T-cell (primary cell): ENCODE measurements at regions not wholly inside any gene's neighbourhood (a gene's known extent, or its start where the extent isn't known, plus 50 kb on each side); places are given as distances from the start of the nearest gene placed in this dataset.

Experiments
- ATAC-seq, 4 experiments: fragments of 200-7000 bp in 3 of 4; fragments of 150-1000 bp in 1 of 4; cut with Tn5 transposase; replicated peaks in 1 of 4; 1 replicate in 3 of 4; 2 replicates in 1 of 4; pipeline ENCODE4 v1.10.0; 2021; ENCODE audit warnings: moderate library complexity in 3 of 4, mild to moderate bottlenecking in 2 of 4, moderate number of reproducible peaks in 1 of 4
- CTCF ChIA-PET, 2 donors: fragments of 300-600 bp; sonication (Branson Sonifier 250); formaldehyde crosslinking; loops; one replicate each; lab custom pipeline; 2022; ENCODE audit warnings: antibody characterized with exemption in 2 of 2; lab: Charles Lee
- POLR2A ChIA-PET, 2 donors: fragments of 300-600 bp; sonication (Branson Sonifier 250); formaldehyde crosslinking; loops; one replicate each; lab custom pipeline; 2022; ENCODE audit warnings: antibody characterized with exemption in 2 of 2; lab: Charles Lee
- DNase-seq, 35 experiments: peaks; one replicate each; pipeline versions ENCODE4 v3.0.0 to v3.0.0-alpha.2; 2013 to 2023
- H3K27ac ChIP-seq: one replicate; pipeline ENCODE4 v1.5.1; 2013; ENCODE audit warnings: low read length
- H3K27me3 ChIP-seq, 2 experiments: replicated peaks in 1 of 2; 1 replicate in 1 of 2; 2 replicates in 1 of 2; pipeline versions ENCODE4 v1.6.1 to v1.7.0; 2013; ENCODE audit warnings: low read length in 1 of 2, mixed read lengths in 1 of 2; ENCODE audit not compliant: control insufficient read depth in 2 of 2, insufficient read depth in 2 of 2; ENCODE audit errors: extremely low read depth in 1 of 2
- H3K36me3 ChIP-seq, 2 donors: 1 replicate in 1 of 2; 2 replicates in 1 of 2; pipeline versions ENCODE4 v1.6.1 to v1.7.0; 2013; ENCODE audit warnings: low read length in 1 of 2; ENCODE audit not compliant: control insufficient read depth in 2 of 2, insufficient read depth in 1 of 2; ENCODE audit errors: extremely low read depth in 1 of 2
- H3K4me1 ChIP-seq, 2 experiments: 1 replicate in 1 of 2; 2 replicates in 1 of 2; pipeline versions ENCODE4 v1.6.1 to v1.7.0; 2013; ENCODE audit warnings: low read length in 2 of 2, mixed read lengths in 1 of 2; ENCODE audit not compliant: insufficient read depth in 2 of 2, control insufficient read depth in 1 of 2; ENCODE audit errors: extremely low read depth in 1 of 2
- H3K4me3 ChIP-seq, 2 donors: 1 replicate in 1 of 2; 2 replicates in 1 of 2; pipeline versions ENCODE4 v1.5.1 to v1.7.0; 2013; ENCODE audit warnings: mild to moderate bottlenecking in 2 of 2, low read length in 1 of 2, moderate library complexity in 1 of 2; ENCODE audit not compliant: control insufficient read depth in 1 of 2; ENCODE audit errors: extremely low read depth in 1 of 2
- H3K9me3 ChIP-seq: 2 replicates; pipeline ENCODE4 v1.7.0; 2013
- H3K27ac Mint-ChIP-seq, 2 donors: one replicate each; pipeline ENCODE4 v1.8.0; 2020 to 2021; ENCODE audit warnings: mild to moderate bottlenecking in 2 of 2, mixed read lengths in 2 of 2
- H3K27me3 Mint-ChIP-seq, 2 donors: one replicate each; pipeline ENCODE4 v1.8.0; 2021 to 2022; ENCODE audit warnings: mixed read lengths in 2 of 2
- H3K36me3 Mint-ChIP-seq: one replicate; pipeline ENCODE4 v1.8.0; 2021; ENCODE audit warnings: mixed read lengths
- H3K4me1 Mint-ChIP-seq, 3 donors: one replicate each; pipeline ENCODE4 v1.8.0; 2020 to 2022; ENCODE audit warnings: mixed read lengths in 3 of 3, mild to moderate bottlenecking in 1 of 3
- H3K4me3 Mint-ChIP-seq, 3 donors: one replicate each; pipeline ENCODE4 v1.8.0; 2020 to 2022; ENCODE audit warnings: mild to moderate bottlenecking in 3 of 3, mixed read lengths in 3 of 3, moderate library complexity in 3 of 3
- H3K9me3 Mint-ChIP-seq, 3 donors: one replicate each; pipeline ENCODE4 v1.8.0; 2020 to 2022; ENCODE audit warnings: mixed read lengths in 3 of 3
- WGBS: methylation state at CpG from one replicate; pipeline ENCODE4 v1.1.5; 2013; ENCODE audit warnings: missing lambda C conversion rate; ENCODE audit not compliant: insufficient coverage; 5-methylcytosine and 5-hydroxymethylcytosine counted together

GRCh38 chr4:141406237-141406636, 185.5 kb downstream of the ZNF330 start:
- Mint-ChIP-seq H3K9me3 (no peaks in the 10 kb centered on the region), H3K27ac (no peak overlapping the region), H3K36me3 (no peaks in the 10 kb centered on the region), H3K4me3 (no peak overlapping the region), H3K27me3 (no peaks in the 10 kb centered on the region), H3K4me1 (no peaks in the 10 kb centered on the region)
- Histone ChIP-seq H3K4me3 (no peak overlapping the region), H3K27ac (no peak overlapping the region), H3K4me1 (no peaks in the 10 kb centered on the region), H3K36me3 (no peaks in the 10 kb centered on the region), H3K9me3 (no peaks in the 10 kb centered on the region), H3K27me3 (no peaks in the 10 kb centered on the region)
- ChIA-PET CTCF (no interaction called here), POLR2A (no interaction called here)
- DNase-seq = no peak
- no peak for ATAC-seq

- POLR2A ChIA-PET = no interaction called here
- no peaks in the 10 kb centered on the region for H3K27me3 Mint-ChIP-seq
- Histone ChIP-seq H3K36me3 (no peaks in the 10 kb centered on the region), H3K4me3 (no peak overlapping the region), H3K9me3 (no peaks in the 10 kb centered on the region), H3K27ac (no peak overlapping the region), H3K27me3 (no peaks in the 10 kb centered on the region), H3K4me1 (no peaks in the 10 kb centered on the region)
- H3K27ac Mint-ChIP-seq = no peak overlapping the region
- no peaks in the 10 kb centered on the region for H3K36me3 Mint-ChIP-seq
- CTCF ChIA-PET = no interaction called here
- no peaks in the 10 kb centered on the region for H3K4me1 Mint-ChIP-seq
- WGBS = no CpG with 5 or more reads among the region's 5 CpGs
- no peak overlapping the region for H3K4me3 Mint-ChIP-seq
- no peaks in the 10 kb centered on the region for H3K9me3 Mint-ChIP-seq
- DNase-seq = no peak
- no peak for ATAC-seq
Measured at GRCh38 chr4:141409556-141409955, 188.9 kb downstream of the ZNF330 start.

- Histone ChIP-seq H3K27me3 (no peaks in the 10 kb centered on the region), H3K27ac (no peak overlapping the region), H3K4me1 (no peaks in the 10 kb centered on the region), H3K4me3 (no peak overlapping the region), H3K36me3 (no peaks in the 10 kb centered on the region), H3K9me3 (no peaks in the 10 kb centered on the region)
- no peak overlapping the region for H3K4me3 Mint-ChIP-seq
- peaks cover 0 to 3% of the 10 kb centered on the region in 2 donors for H3K27me3 Mint-ChIP-seq
- DNase-seq = no peak
- H3K36me3 Mint-ChIP-seq = no peaks in the 10 kb centered on the region
- H3K9me3 Mint-ChIP-seq = no peaks in the 10 kb centered on the region
- ChIA-PET CTCF (no interaction called here), POLR2A (no interaction called here)
- H3K27ac Mint-ChIP-seq = no peak overlapping the region
- WGBS = no CpG with 5 or more reads among the region's 4 CpGs
- no peaks in the 10 kb centered on the region for H3K4me1 Mint-ChIP-seq
- no peak for ATAC-seq
Measured at GRCh38 chr4:141410839-141411238, 190.1 kb downstream of the ZNF330 start.

GRCh38 chr4:141411936-141412335, 191.2 kb downstream of the ZNF330 start:
- no peaks in the 10 kb centered on the region for H3K9me3 Mint-ChIP-seq
- no peaks in the 10 kb centered on the region for H3K36me3 Mint-ChIP-seq
- no peaks in the 10 kb centered on the region for H3K36me3 ChIP-seq
- no peak overlapping the region for H3K27ac ChIP-seq
- H3K9me3 ChIP-seq = no peaks in the 10 kb centered on the region
- WGBS = no CpG with 5 or more reads among the region's 1 CpG
- ChIA-PET CTCF (no interaction called here), POLR2A (no interaction called here)
- peaks cover 0 to 3% of the 10 kb centered on the region in 2 donors for H3K27me3 Mint-ChIP-seq
- H3K4me1 Mint-ChIP-seq = no peaks in the 10 kb centered on the region
- no peaks in the 10 kb centered on the region for H3K27me3 ChIP-seq
- no peak overlapping the region for H3K4me3 ChIP-seq
- ATAC-seq = no peak
- DNase-seq = no peak
- no peaks in the 10 kb centered on the region for H3K4me1 ChIP-seq
- no peak overlapping the region for H3K4me3 Mint-ChIP-seq
- no peak overlapping the region for H3K27ac Mint-ChIP-seq

GRCh38 chr4:141413366-141413765, 192.7 kb downstream of the ZNF330 start:
- DNase-seq (no peak), ATAC-seq (no peak)
- ChIA-PET POLR2A (no interaction called here), CTCF (no interaction called here)
- Mint-ChIP-seq H3K36me3 (no peaks in the 10 kb centered on the region), H3K9me3 (no peaks in the 10 kb centered on the region), H3K4me3 (no peak overlapping the region), H3K4me1 (no peaks in the 10 kb centered on the region), H3K27me3 (peaks cover 0 to 3% of the 10 kb centered on the region in 2 donors), H3K27ac (no peak overlapping the region)
- H3K4me1 ChIP-seq = no peaks in the 10 kb centered on the region
- no peak overlapping the region for H3K4me3 ChIP-seq
- WGBS = 82% methylated on average over 2 of the region's 2 CpGs
- H3K27me3 ChIP-seq = no peaks in the 10 kb centered on the region
- H3K27ac ChIP-seq = no peak overlapping the region
- H3K36me3 ChIP-seq = no peaks in the 10 kb centered on the region
- no peaks in the 10 kb centered on the region for H3K9me3 ChIP-seq

- Histone ChIP-seq H3K4me3 (no peak overlapping the region), H3K4me1 (no peaks in the 10 kb centered on the region), H3K9me3 (no peaks in the 10 kb centered on the region), H3K27ac (no peak overlapping the region), H3K27me3 (no peaks in the 10 kb centered on the region), H3K36me3 (no peaks in the 10 kb centered on the region)
- no peak for DNase-seq
- Mint-ChIP-seq H3K27me3 (peaks cover 0 to 3% of the 10 kb centered on the region in 2 donors), H3K4me3 (no peak overlapping the region), H3K9me3 (no peaks in the 10 kb centered on the region), H3K4me1 (no peaks in the 10 kb centered on the region), H3K36me3 (no peaks in the 10 kb centered on the region), H3K27ac (no peak overlapping the region)
- ChIA-PET POLR2A (no interaction called here), CTCF (no interaction called here)
- no CpG with 5 or more reads among the region's 2 CpGs for WGBS
- no peak for ATAC-seq
Measured at GRCh38 chr4:141415651-141416050, 195.0 kb downstream of the ZNF330 start.

- WGBS = no CpG with 5 or more reads among the region's 2 CpGs
- Mint-ChIP-seq H3K4me3 (no peak overlapping the region), H3K4me1 (no peaks in the 10 kb centered on the region), H3K27ac (no peak overlapping the region), H3K27me3 (peaks cover 0 to 3% of the 10 kb centered on the region in 2 donors), H3K9me3 (no peaks in the 10 kb centered on the region), H3K36me3 (no peaks in the 10 kb centered on the region)
- ChIA-PET POLR2A (no interaction called here), CTCF (no interaction called here)
- H3K27me3 ChIP-seq = no peaks in the 10 kb centered on the region
- no peak overlapping the region for H3K4me3 ChIP-seq
- no peaks in the 10 kb centered on the region for H3K4me1 ChIP-seq
- ATAC-seq (no peak), DNase-seq (no peak)
- H3K27ac ChIP-seq = no peak overlapping the region
- H3K9me3 ChIP-seq = no peaks in the 10 kb centered on the region
- H3K36me3 ChIP-seq = no peaks in the 10 kb centered on the region
Measured at GRCh38 chr4:141416219-141416618, 195.5 kb downstream of the ZNF330 start.
